Hindlimb muscle (tissue), 1 donor: ENCODE measurements at regions not wholly inside any gene's neighbourhood (a gene's known extent, or its start where the extent isn't known, plus 50 kb on each side); places are given as distances from the start of the nearest gene placed in this dataset.
"Not testable (repeated sequence)": the region's sequence is repeated elsewhere in the genome, so short reads cannot be mapped to it uniquely, and the experiment has no call there.

Source experiments
- DNase-seq: peaks from one replicate; pipeline ENCODE4 v3.0.0-alpha.2; 2013

- DNase-seq: no peak
Observed at GRCh38 chr5:126030698-126031097, 392.5 kb upstream of the GRAMD2B start.

- no peak for DNase-seq
Observed at GRCh38 chr5:126031989-126032716, 391.1 kb upstream of the GRAMD2B start.

DNA sequence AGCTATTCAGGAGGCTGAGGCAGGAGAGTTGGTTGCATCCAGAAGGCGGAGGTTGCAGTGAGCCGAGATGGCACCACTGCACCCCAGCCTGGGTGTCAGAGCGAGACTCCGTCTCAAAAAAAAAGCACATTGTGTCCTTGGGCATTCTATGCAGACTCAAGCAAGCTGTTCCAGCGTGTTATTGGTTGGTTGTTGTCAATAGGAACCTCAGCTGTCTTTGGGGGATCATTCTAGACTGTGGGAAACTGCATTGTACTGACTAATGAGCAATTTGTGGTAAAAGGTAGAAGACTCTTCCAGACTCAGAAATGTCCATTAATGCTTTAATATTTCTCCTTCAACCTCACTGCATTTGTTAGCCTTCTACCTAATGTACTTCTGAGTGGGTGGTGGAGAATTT lies 379.5 kb upstream of the GRAMD2B start:
- no peak for DNase-seq

GRCh38 chr5:126044111-126044668 lies 379.0 kb upstream of the GRAMD2B start:
- DNase-seq: peak; percentile 20

GRCh38 chr5:126044931-126045565 lies 378.2 kb upstream of the GRAMD2B start:
- no peak for DNase-seq

- DNase-seq: no peak
Observed at GRCh38 chr5:126046318-126046717, 376.9 kb upstream of the GRAMD2B start.

- no peak for DNase-seq
Observed at GRCh38 chr5:126046846-126047571, 376.2 kb upstream of the GRAMD2B start.

- DNase-seq: no peak
Observed at GRCh38 chr5:126052120-126052519, 371.1 kb upstream of the GRAMD2B start.

GRCh38 chr5:126052791-126053190 lies 370.4 kb upstream of the GRAMD2B start:
- DNase-seq: no peak

DNA sequence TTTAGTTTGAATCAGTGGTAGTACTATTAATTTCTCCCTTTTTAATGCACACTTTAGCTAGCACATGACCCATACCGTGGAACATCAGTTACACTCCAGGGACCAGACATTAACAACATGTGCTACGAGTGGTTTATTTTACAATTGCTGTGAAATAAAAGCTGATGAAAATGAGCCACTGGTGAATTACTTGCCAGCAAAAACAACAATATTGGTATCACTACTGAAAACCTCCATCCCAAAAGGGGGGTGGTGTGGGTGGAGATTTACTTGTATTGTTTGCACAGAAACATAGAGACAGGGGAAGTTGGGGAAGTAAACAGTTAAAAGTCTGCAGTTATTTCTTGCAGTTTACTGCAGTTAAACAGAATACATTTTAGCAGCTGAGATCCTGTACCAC lies 369.6 kb upstream of the GRAMD2B start:
- DNase-seq: no peak

- DNase-seq: no peak
Observed at GRCh38 chr5:126054577-126055347, 368.4 kb upstream of the GRAMD2B start.

GRCh38 chr5:126055348-126055729 lies 367.9 kb upstream of the GRAMD2B start:
- DNase-seq: no peak

DNA sequence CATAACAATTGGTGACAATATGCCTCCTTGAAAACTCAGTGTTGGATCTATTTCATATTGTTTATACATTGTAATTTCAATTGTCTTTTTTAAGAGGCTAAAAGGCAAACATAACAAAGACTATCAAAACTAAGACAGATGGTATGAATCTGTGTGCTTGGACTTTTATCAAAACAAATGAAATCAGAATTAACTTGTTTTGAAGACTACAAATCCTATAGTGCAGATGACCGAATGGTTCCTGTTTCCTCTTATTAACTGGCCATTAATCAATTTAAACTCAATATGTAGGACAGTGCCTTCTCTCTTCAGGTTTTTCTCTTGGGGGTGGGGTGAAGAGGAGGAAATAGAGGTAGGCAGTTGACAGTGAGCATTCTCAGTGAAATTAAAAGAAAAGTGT lies 366.9 kb upstream of the GRAMD2B start:
- DNase-seq: no peak

DNA sequence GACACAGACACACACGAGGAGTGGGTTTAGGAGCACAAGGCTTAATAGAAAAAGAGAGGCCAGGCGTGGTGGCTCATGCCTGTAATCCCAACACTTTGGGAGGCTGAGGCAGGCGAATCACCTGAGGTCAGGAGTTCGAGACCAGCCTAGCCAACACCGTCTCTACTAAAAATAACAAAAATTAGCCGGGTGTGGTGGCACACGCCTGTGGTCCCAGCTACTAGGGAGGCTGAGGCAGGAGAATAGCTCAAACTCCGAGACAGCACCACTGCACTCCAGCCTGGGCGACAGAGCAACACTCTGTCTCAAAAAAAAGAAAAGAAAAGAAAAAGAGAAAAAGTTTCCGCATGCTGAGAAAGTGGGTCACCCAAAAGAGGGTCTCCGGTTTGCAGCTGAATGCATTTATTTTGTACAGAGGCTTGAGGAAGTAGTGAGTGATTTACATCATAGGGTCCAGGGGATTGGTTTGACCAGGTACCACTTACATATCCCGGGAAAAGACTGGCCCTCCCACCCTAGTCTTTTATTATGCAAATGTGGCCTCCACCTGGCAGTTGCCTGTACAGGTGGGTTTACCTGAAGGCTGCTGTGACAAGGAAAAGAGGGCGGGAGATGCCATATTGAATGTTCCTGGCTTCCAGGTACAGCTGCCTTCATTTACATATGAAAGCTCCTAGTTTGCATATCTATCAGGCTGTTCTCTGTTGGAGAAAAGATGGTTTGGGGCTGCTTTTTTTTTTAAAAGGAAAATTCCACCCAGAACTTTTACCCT lies 366.2 kb upstream of the GRAMD2B start:
- DNase-seq: no peak

DNA sequence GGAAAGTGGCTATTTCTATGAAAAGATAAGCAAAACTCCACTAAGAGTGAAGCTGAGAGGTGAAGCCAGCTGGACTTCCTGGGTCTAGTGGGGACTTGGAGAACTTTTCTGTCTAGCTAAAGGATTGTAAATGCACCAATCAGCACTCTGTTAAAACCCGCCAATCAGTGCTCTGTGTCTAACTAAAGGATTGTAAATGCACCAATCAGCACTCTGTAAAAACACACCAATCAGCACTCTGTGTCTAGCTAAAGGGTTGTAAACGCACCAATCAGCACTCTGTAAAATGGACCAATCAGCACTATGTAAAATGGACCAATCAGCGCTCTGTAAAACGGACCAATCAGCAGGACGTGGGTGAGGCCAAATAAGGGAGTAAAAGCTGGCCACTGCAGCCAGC lies 364.8 kb upstream of the GRAMD2B start:
- DNase-seq: not testable (repeated sequence)

DNA sequence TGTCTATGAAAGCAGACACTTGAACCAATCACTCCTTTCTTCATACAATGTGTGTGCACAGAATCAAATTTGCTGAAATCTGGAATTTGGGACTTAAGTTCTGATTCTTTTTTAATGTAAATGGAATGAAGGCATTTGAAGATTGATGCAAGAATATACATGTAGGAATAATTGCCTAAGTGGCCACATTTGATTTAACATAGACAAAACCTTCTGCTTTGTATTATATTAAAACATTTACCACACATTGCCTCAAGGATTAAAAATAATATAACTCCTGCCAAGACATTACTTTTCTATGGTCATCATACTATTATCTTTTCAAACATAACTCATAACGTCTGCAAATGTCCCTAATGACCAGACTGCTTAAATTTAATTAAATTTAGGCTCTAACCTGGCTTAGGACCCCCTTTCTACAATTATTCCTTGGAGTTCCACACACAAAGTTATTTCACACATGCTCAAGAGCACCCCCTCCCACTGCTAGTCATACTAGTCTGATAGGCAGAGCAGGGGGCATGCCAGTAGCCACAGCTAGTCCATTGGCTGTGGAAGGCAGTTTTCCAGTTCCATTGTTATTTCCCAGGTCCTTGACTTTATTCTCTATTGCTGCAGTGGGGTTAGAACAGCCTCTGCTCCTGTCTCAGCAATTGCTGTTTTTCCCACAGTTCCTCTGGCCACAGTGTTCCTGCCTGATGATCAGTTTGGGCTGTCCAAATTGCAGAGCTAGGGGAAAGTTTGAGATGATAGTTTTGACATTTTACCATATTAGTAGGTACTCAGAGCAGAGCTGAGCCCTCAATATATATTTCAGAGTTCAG lies 360.6 kb upstream of the GRAMD2B start:
- DNase-seq: no peak

DNA sequence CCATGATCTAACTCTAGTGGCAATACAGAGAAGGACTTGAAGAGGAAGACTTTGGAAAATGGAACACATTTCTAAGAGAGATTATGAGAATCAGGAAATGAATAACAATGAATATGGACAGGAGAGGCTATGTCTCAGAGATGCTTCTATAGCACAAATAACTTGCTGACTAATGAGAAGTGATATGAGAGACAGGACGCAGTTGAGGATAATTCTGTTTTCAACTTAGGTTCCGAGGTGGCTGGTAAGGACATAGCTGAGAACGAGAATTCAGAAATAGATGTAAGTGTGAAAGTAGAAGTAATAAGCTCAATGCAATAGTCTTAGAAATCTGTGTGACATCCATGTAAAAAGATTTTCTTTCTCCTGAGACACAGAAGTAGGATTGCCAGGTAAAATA lies 358.1 kb upstream of the GRAMD2B start:
- no peak for DNase-seq

- DNase-seq: peak; percentile 19
Observed at GRCh38 chr5:126066836-126067235, 356.4 kb upstream of the GRAMD2B start.

GRCh38 chr5:126067404-126067803 lies 355.8 kb upstream of the GRAMD2B start:
- DNase-seq: no peak

DNA sequence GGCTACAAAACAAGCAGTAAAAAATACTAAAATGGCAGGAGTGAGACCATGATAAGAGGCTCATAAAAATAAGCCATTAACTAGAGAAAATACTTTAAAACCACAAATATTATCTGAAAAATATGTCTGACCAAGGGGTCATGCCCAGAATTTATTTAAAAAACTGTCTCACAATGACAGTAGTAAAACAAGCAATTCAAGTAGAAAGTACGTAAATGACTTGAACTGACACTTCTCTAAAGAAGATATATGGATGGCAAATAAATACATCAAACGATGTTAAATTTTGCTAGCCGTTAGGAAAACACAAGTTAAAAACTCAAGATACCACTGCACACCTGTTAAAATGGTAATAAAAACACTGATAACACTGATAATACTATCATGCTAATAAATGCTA lies 353.9 kb upstream of the GRAMD2B start:
- DNase-seq: no peak

DNA sequence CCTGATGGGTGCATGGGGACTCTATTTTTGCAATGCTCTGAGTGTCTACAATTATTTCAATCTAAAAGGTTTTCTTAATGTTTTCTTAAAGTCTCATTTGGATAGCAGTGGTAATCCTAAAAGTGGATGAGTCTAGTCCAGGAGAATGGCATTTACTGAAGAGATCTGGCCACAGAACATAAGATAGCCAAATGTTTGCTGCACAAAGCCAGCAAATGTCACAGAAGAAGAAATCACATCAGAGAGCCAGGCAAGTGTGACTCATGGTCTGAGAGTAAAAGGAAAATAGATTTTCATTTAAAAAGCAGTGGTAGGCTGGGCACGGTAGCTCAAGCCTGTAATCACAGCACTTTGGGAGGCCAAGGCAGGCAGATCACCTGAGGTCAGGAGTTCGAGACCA lies 352.7 kb upstream of the GRAMD2B start:
- DNase-seq: no peak
